GM23338 (cell line): ENCODE measurements at regions not wholly inside any gene's neighbourhood (a gene's known extent, or its start where the extent isn't known, plus 50 kb on each side); places are given as distances from the start of the nearest gene placed in this dataset.

Experiments
- ATAC-seq: fragments of 200-7000 bp; cut with Tn5 transposase; 3 replicates; pipeline ENCODE4 v1.9.1; 2020
- DNase-seq: peaks from one replicate; pipeline ENCODE4 v3.0.0-alpha.2; 2015; ENCODE audit warnings: low spot score
- H2AFZ ChIP-seq: fragments of 200-600 bp; sonication (generic); 2 replicates; pipeline ENCODE4 v1.8.0; 2016; ENCODE audit warnings: antibody characterized with exemption, mild to moderate bottlenecking, moderate library complexity
- H3F3A ChIP-seq: fragments of 200-600 bp; sonication (generic); replicated peaks from 2 replicates; pipeline ENCODE4 v1.8.0; 2017; ENCODE audit warnings: antibody characterized with exemption, mixed run types, low read depth
- H3K27ac ChIP-seq: fragments of 200-600 bp; sonication (generic); 2 replicates; pipeline ENCODE4 v1.6.1; 2016; ENCODE audit warnings: low read depth
- H3K27me3 ChIP-seq: fragments of 200-600 bp; sonication (generic); 2 replicates; pipeline ENCODE4 v1.8.0; 2016; ENCODE audit warnings: mild to moderate bottlenecking, mixed run types, moderate library complexity; ENCODE audit not compliant: insufficient read depth
- H3K36me3 ChIP-seq: fragments of 200-600 bp; sonication (generic); 2 replicates; pipeline ENCODE4 v1.8.0; 2016; ENCODE audit warnings: mild to moderate bottlenecking; ENCODE audit not compliant: insufficient read depth
- H3K4me1 ChIP-seq: fragments of 200-600 bp; sonication (generic); 2 replicates; pipeline ENCODE4 v1.8.0; 2016; ENCODE audit warnings: mild to moderate bottlenecking, moderate library complexity; ENCODE audit not compliant: insufficient read depth
- H3K4me2 ChIP-seq: fragments of 200-600 bp; sonication (generic); 2 replicates; pipeline ENCODE4 v1.7.1; 2017; ENCODE audit warnings: mixed run types
- H3K4me3 ChIP-seq: fragments of 200-600 bp; sonication (generic); 2 replicates; pipeline ENCODE4 v1.6.1; 2016; ENCODE audit warnings: mixed run types
- H3K79me2 ChIP-seq: fragments of 200-600 bp; sonication (generic); replicated peaks from 2 replicates; pipeline ENCODE4 v1.8.0; 2017; ENCODE audit warnings: mild to moderate bottlenecking; ENCODE audit not compliant: insufficient read depth
- H3K9me2 ChIP-seq: fragments of 200-600 bp; sonication (generic); 2 replicates; pipeline ENCODE4 v1.8.0; 2017; ENCODE audit not compliant: insufficient read depth
- H4K20me1 ChIP-seq: fragments of 200-600 bp; sonication (generic); replicated peaks from 2 replicates; pipeline ENCODE4 v1.8.0; 2017; ENCODE audit warnings: mild to moderate bottlenecking; ENCODE audit not compliant: insufficient read depth
- H3K27ac Mint-ChIP-seq: 2 replicates; pipeline ENCODE4 v1.8.0; 2020; ENCODE audit warnings: inconsistent platforms, mild to moderate bottlenecking, moderate library complexity, mixed read lengths
- H3K27me3 Mint-ChIP-seq: 3 replicates; pipeline ENCODE4 v1.8.0; 2022; ENCODE audit warnings: low read depth, mild to moderate bottlenecking, moderate library complexity, mixed read lengths, inconsistent platforms; ENCODE audit not compliant: insufficient read depth, poor library complexity
- H3K36me3 Mint-ChIP-seq: 3 replicates; pipeline ENCODE4 v1.8.0; 2021; ENCODE audit warnings: low read depth, mild to moderate bottlenecking, inconsistent platforms, moderate library complexity, mixed read lengths
- H3K4me1 Mint-ChIP-seq: 3 replicates; pipeline ENCODE4 v1.8.0; 2020; ENCODE audit warnings: mild to moderate bottlenecking, inconsistent platforms, mixed read lengths
- H3K4me3 Mint-ChIP-seq: 3 replicates; pipeline ENCODE4 v1.8.0; 2021; ENCODE audit warnings: moderate library complexity, mild to moderate bottlenecking, inconsistent platforms, mixed read lengths
- H3K9me3 Mint-ChIP-seq: 3 replicates; pipeline ENCODE4 v1.8.0; 2020; ENCODE audit warnings: moderate library complexity, mild to moderate bottlenecking, inconsistent platforms, mixed read lengths
- CREB1 ChIP-seq: fragments of 250-450 bp; sonication (Bioruptor Pico); IDR thresholded peaks from 2 replicates; pipeline ENCODE4 v1.5.0; 2020; ENCODE audit warnings: low read depth, mild to moderate bottlenecking, moderate library complexity
- EZH2 ChIP-seq: fragments of 200-600 bp; sonication (generic); IDR thresholded peaks from one replicate; pipeline ENCODE4 v1.8.0; 2017; ENCODE audit warnings: antibody characterized with exemption, mild to moderate bottlenecking, low read depth; ENCODE audit not compliant: unreplicated experiment
- EZH2phosphoT487 ChIP-seq: fragments of 200-600 bp; sonication (generic); IDR thresholded peaks from one replicate; pipeline ENCODE4 v1.8.1; 2018; ENCODE audit warnings: antibody characterized with exemption; ENCODE audit not compliant: unreplicated experiment
- JUNB ChIP-seq: IDR thresholded peaks from one replicate; pipeline ENCODE4 v1.6.1; 2016; ENCODE audit warnings: antibody characterized with exemption; ENCODE audit not compliant: unreplicated experiment
- NANOG ChIP-seq: IDR thresholded peaks from 2 replicates; pipeline ENCODE4 v1.6.1; 2016; ENCODE audit warnings: antibody characterized with exemption, borderline replicate concordance
- STAT1 ChIP-seq: IDR thresholded peaks from one replicate; pipeline ENCODE4 v1.6.1; 2016; ENCODE audit warnings: antibody characterized with exemption; ENCODE audit not compliant: unreplicated experiment
- ZNF114 ChIP-seq: fragments of 250-450 bp; sonication (Bioruptor Pico); IDR thresholded peaks from 2 replicates; pipeline ENCODE4 v1.5.0; 2020; ENCODE audit warnings: mild to moderate bottlenecking, moderate library complexity
- ZNF331 ChIP-seq: fragments of 250-450 bp; sonication (Bioruptor Pico); IDR thresholded peaks from 2 replicates; pipeline ENCODE4 v1.5.0; 2020; ENCODE audit warnings: low read depth, mild to moderate bottlenecking, moderate library complexity
- TF ChIP-seq, protein P1 (sequence below): IDR thresholded peaks from 2 replicates; pipeline ENCODE4 v1.6.1; 2016; ENCODE audit warnings: antibody characterized with exemption
- TF ChIP-seq, protein P2 (sequence below): IDR thresholded peaks from one replicate; pipeline ENCODE4 v1.6.1; 2018; ENCODE audit warnings: antibody characterized with exemption; ENCODE audit not compliant: unreplicated experiment
- TF ChIP-seq, protein P3 (sequence below), 2 experiments: fragments of 200-600 bp in 1 of 2; sonication (generic) in 1 of 2; conservative IDR thresholded peaks; 2 replicates each; pipeline versions ENCODE4 v1.5.1 to v1.6.1; 2016 to 2017; ENCODE audit warnings: antibody characterized with exemption in 2 of 2, low read depth in 2 of 2, mild to moderate bottlenecking in 2 of 2, moderate library complexity in 1 of 2

DNA sequence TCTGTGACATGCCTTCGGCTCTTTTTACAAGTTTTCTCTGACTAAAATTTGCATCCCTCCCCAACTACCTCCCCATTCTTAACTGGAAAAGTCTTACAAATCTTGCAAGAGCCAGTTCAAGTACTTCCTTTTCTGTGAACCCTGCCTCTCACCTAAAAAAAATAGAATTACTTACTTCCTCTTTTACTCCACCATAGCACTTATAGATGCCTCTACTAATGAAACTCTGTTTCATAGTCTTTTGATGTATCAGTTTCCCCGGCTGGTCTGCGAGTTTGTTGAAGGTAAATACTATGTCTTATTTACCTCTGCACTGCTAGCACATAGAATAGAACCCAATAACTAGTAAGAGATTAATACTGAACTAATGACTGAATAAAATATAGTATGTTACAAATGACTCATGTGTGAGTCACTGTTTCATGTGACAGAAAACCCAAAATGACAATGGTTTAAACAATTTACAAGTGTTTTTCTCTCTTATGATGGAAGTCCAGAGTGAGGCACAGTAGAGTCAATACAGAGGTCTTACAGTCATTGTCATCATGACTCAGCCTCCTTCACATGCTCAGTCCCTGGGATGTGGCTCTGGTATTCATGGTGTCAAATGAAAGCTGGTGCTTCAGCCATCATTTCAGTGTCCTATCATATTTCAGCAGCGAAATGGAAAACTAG lies 393.5 kb downstream of the RSL24D1 start (continued):
- TF ChIP-seq JUNB = no peak

DNA sequence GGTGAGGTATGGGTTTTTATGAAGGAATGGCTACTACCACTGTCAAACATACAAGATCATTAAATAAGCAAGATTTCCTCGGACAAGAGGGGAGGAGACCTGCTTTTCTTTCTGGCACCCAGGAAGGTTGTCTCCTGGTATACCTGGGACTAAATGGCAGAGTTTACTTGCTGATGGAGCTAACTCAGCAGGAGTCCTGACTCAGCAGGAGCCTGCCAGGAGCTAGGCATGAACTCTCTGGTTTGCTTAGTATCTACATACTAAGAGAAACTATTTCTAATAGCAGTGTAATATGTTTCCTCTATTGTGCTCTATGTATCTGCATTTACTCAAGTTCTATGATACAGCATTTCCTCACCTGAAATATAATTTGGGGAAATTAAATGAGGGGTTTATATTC lies 404.2 kb downstream of the RSL24D1 start:
- H3K27me3 Mint-ChIP-seq = peaks cover 5% of the 10 kb centered on the region
- no peaks in the 10 kb centered on the region for H3K4me1 ChIP-seq
- DNase-seq = no peak

DNA sequence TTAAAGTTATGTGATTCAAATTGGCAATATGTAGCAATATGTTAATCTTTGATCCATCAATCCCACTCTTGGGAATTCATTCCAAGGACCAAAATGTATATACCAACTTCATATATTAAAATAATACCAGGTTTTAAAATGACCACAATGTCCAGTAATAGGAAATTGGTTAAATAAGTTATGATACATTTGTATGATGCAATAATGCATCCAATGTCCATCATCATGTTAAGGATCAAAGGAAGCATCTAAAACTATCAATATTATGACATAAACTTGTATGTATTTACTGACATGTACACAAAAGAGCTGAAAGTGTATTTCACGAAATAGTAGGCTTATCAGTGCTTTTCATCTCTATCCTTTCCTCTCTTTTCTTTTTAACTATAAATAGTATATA lies 406.0 kb downstream of the RSL24D1 start:
- H3K9me3 Mint-ChIP-seq = peaks cover 28% of the 10 kb centered on the region
- H3K36me3 ChIP-seq = peaks cover 10% of the 10 kb centered on the region
- TF ChIP-seq NANOG (no peak), JUNB (no peak), CREB1 (no peak), EZH2 (no peak), STAT1 (no peak), ZNF114 (CRISPR knock-in tag) (no peak), EZH2phosphoT487 (no peak), ZNF331 (CRISPR knock-in tag) (no peak)
- TF ChIP-seq, protein P1, sequence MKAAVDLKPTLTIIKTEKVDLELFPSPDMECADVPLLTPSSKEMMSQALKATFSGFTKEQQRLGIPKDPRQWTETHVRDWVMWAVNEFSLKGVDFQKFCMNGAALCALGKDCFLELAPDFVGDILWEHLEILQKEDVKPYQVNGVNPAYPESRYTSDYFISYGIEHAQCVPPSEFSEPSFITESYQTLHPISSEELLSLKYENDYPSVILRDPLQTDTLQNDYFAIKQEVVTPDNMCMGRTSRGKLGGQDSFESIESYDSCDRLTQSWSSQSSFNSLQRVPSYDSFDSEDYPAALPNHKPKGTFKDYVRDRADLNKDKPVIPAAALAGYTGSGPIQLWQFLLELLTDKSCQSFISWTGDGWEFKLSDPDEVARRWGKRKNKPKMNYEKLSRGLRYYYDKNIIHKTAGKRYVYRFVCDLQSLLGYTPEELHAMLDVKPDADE = no peak
- TF ChIP-seq, protein P2, sequence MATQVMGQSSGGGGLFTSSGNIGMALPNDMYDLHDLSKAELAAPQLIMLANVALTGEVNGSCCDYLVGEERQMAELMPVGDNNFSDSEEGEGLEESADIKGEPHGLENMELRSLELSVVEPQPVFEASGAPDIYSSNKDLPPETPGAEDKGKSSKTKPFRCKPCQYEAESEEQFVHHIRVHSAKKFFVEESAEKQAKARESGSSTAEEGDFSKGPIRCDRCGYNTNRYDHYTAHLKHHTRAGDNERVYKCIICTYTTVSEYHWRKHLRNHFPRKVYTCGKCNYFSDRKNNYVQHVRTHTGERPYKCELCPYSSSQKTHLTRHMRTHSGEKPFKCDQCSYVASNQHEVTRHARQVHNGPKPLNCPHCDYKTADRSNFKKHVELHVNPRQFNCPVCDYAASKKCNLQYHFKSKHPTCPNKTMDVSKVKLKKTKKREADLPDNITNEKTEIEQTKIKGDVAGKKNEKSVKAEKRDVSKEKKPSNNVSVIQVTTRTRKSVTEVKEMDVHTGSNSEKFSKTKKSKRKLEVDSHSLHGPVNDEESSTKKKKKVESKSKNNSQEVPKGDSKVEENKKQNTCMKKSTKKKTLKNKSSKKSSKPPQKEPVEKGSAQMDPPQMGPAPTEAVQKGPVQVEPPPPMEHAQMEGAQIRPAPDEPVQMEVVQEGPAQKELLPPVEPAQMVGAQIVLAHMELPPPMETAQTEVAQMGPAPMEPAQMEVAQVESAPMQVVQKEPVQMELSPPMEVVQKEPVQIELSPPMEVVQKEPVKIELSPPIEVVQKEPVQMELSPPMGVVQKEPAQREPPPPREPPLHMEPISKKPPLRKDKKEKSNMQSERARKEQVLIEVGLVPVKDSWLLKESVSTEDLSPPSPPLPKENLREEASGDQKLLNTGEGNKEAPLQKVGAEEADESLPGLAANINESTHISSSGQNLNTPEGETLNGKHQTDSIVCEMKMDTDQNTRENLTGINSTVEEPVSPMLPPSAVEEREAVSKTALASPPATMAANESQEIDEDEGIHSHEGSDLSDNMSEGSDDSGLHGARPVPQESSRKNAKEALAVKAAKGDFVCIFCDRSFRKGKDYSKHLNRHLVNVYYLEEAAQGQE = no peak
- TF ChIP-seq, protein P3, sequence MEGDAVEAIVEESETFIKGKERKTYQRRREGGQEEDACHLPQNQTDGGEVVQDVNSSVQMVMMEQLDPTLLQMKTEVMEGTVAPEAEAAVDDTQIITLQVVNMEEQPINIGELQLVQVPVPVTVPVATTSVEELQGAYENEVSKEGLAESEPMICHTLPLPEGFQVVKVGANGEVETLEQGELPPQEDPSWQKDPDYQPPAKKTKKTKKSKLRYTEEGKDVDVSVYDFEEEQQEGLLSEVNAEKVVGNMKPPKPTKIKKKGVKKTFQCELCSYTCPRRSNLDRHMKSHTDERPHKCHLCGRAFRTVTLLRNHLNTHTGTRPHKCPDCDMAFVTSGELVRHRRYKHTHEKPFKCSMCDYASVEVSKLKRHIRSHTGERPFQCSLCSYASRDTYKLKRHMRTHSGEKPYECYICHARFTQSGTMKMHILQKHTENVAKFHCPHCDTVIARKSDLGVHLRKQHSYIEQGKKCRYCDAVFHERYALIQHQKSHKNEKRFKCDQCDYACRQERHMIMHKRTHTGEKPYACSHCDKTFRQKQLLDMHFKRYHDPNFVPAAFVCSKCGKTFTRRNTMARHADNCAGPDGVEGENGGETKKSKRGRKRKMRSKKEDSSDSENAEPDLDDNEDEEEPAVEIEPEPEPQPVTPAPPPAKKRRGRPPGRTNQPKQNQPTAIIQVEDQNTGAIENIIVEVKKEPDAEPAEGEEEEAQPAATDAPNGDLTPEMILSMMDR (conservative IDR thresholded peaks at IDR 0.05; ENCODE audit: low read depth in 2 of 2) = no peak

More for the DNA sequence above, 404.2 kb downstream of the RSL24D1 start:
- Histone ChIP-seq H4K20me1 (no peaks in the 10 kb centered on the region), H3K27ac (no peak overlapping the region), H3K79me2 (no peaks in the 10 kb centered on the region), H3K4me3 (no peak overlapping the region), H3K4me2 (no peak overlapping the region), H3K27me3 (no peaks in the 10 kb centered on the region), H3K36me3 (peaks cover 11% of the 10 kb centered on the region), H3K9me2 (no peaks in the 10 kb centered on the region), H2AFZ (no peak overlapping the region), H3F3A (no peaks in the 10 kb centered on the region)
- no peaks in the 10 kb centered on the region for H3K4me1 Mint-ChIP-seq
- no peak; the same call in 2 of the 3 replicates for ATAC-seq
- peaks cover 27% of the 10 kb centered on the region for H3K9me3 Mint-ChIP-seq
- no peak overlapping the region for H3K4me3 Mint-ChIP-seq
- no peaks in the 10 kb centered on the region for H3K36me3 Mint-ChIP-seq
- no peak overlapping the region for H3K27ac Mint-ChIP-seq
- TF ChIP-seq, protein P1 = no peak
- TF ChIP-seq ZNF114 (CRISPR knock-in tag) (no peak), NANOG (no peak), EZH2phosphoT487 (no peak)

More for the DNA sequence above, 406.0 kb downstream of the RSL24D1 start:
- H3K4me1 Mint-ChIP-seq = no peaks in the 10 kb centered on the region
- H3K4me3 Mint-ChIP-seq = no peak overlapping the region
- no peaks in the 10 kb centered on the region for H3K36me3 Mint-ChIP-seq
- Histone ChIP-seq H3K79me2 (no peaks in the 10 kb centered on the region), H2AFZ (no peak overlapping the region), H3K27ac (no peak overlapping the region), H4K20me1 (no peaks in the 10 kb centered on the region), H3K4me2 (no peak overlapping the region), H3K9me2 (no peaks in the 10 kb centered on the region), H3F3A (no peaks in the 10 kb centered on the region), H3K4me1 (no peaks in the 10 kb centered on the region), H3K4me3 (no peak overlapping the region), H3K27me3 (no peaks in the 10 kb centered on the region)
- peaks cover 4% of the 10 kb centered on the region for H3K27me3 Mint-ChIP-seq
- no peak for DNase-seq
- H3K27ac Mint-ChIP-seq = no peak overlapping the region
- ATAC-seq = no peak
